Prostate gland (tissue), 2 donors: ENCODE measurements at regions not wholly inside any gene's neighbourhood (a gene's known extent, or its start where the extent isn't known, plus 50 kb on each side); places are given as distances from the start of the nearest gene placed in this dataset.

Experiments
- CTCF ChIP-seq, 4 experiments: fragments of 200-600 bp in 2 of 4; fragments of 450-650 bp in 2 of 4; sonication (generic) in 2 of 4; IDR thresholded peaks; 1 replicate in 3 of 4; 2 replicates in 1 of 4; pipeline ENCODE4 v1.5.1; 2016 to 2019; ENCODE audit warnings: antibody characterized with exemption in 4 of 4, mild to moderate bottlenecking in 2 of 4, moderate library complexity in 2 of 4
- POLR2A ChIP-seq: fragments of 450-650 bp; IDR thresholded peaks from one replicate; pipeline ENCODE4 v1.6.1; 2016; ENCODE audit warnings: antibody characterized with exemption, mild to moderate bottlenecking
- POLR2AphosphoS5 ChIP-seq: sonication (generic); formaldehyde crosslinking; IDR thresholded peaks from one replicate; pipeline ENCODE4 v1.6.1; 2017; ENCODE audit warnings: antibody characterized with exemption

DNA sequence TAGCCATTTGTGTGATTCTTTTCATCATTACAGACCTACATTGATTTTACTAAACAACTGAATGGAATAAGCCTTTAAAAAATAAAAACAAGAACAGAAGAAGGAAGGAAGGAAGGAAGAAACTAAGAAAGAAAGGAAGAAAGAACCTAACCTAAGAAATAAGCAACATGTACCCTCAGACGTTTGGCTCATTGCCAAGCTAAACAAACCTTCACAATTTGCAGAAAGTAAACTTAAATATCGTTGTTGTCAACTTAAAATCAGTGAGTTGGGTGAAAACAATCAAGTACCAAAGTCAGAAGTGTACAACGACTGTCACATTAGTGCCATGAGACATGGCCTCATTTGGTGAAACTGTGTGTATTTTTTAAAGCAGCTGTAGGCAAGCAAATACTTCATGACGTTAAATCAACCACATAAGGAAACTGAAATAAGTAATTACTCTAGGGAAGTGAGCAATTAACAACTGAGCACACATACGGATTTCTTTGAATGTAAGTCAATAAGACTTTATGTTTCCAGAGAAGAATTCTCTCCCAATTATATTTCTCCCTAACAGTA lies 313.1 kb upstream of the TMPRSS15 start:
- TF ChIP-seq POLR2A (no peak), CTCF (IDR thresholded peaks at IDR 0.05) (no peak), POLR2AphosphoS5 (no peak)
